HG02973 (cell line): ENCODE measurements at regions not wholly inside any gene's neighbourhood (a gene's known extent, or its start where the extent isn't known, plus 50 kb on each side); places are given as distances from the start of the nearest gene placed in this dataset.

Source experiments
- ATAC-seq: cut with Tn5 transposase; IDR thresholded peaks from one replicate; pipeline ENCODE4 v1.9.1; 2021; ENCODE audit warnings: moderate library complexity; ENCODE audit not compliant: unreplicated experiment

GRCh38 chr13:40185414-40185813 is 481.0 kb downstream of the FOXO1 start:
- ATAC-seq, result no peak

GRCh38 chr13:40186041-40186440 is 480.4 kb downstream of the FOXO1 start:
- ATAC-seq, result no peak

- ATAC-seq, result no peak
These were observed 479.7 kb downstream of the FOXO1 start for GRCh38 chr13:40186626-40187323.

- no peak for ATAC-seq
These were observed 479.1 kb downstream of the FOXO1 start for GRCh38 chr13:40187324-40187795.

GRCh38 chr13:40187841-40188591 is 478.4 kb downstream of the FOXO1 start:
- ATAC-seq, result no peak

- ATAC-seq, result no peak
These were observed 477.0 kb downstream of the FOXO1 start for GRCh38 chr13:40189426-40189825.

GRCh38 chr13:40189898-40190630 is 476.4 kb downstream of the FOXO1 start:
- no peak for ATAC-seq

GRCh38 chr13:40190641-40191100 is 475.8 kb downstream of the FOXO1 start:
- ATAC-seq, result no peak

- ATAC-seq, result no peak
These were observed 475.1 kb downstream of the FOXO1 start for GRCh38 chr13:40191186-40191980.

- no peak for ATAC-seq
These were observed 474.0 kb downstream of the FOXO1 start for GRCh38 chr13:40192452-40192851.

- ATAC-seq, result no peak
These were observed 473.6 kb downstream of the FOXO1 start for GRCh38 chr13:40192858-40193257.

GRCh38 chr13:40193286-40194223 is 472.9 kb downstream of the FOXO1 start:
- ATAC-seq, result no peak

GRCh38 chr13:40194224-40194806 is 472.1 kb downstream of the FOXO1 start:
- ATAC-seq, result no peak

- no peak for ATAC-seq
These were observed 469.4 kb downstream of the FOXO1 start for GRCh38 chr13:40197049-40197448.

GRCh38 chr13:40197936-40198595 is 468.4 kb downstream of the FOXO1 start:
- no peak for ATAC-seq

GRCh38 chr13:40200273-40200978 is 466.0 kb downstream of the FOXO1 start:
- ATAC-seq, result no peak

- ATAC-seq, result no peak
These were observed 462.2 kb downstream of the FOXO1 start for GRCh38 chr13:40204246-40204645.

- ATAC-seq, result no peak
These were observed 460.6 kb downstream of the FOXO1 start for GRCh38 chr13:40205771-40206240.
